HL-60 (cell line): ENCODE measurements at regions not wholly inside any gene's neighbourhood (a gene's known extent, or its start where the extent isn't known, plus 50 kb on each side); places are given as distances from the start of the nearest gene placed in this dataset.

Experiments used
- DNase-seq, 2 experiments: peaks; one replicate each; pipeline ENCODE4 v3.0.0-alpha.2; 2010 to 2020; ENCODE audit warnings: low read depth in 1 of 2, low spot score in 1 of 2
- H3K27ac ChIP-seq: fragments of 250-450 bp; sonication (Bioruptor Pico); replicated peaks from 2 replicates; pipeline ENCODE4 v1.5.1; 2020; ENCODE audit warnings: mild to moderate bottlenecking, moderate library complexity
- H3K27me3 ChIP-seq: fragments of 250-450 bp; sonication (Bioruptor Pico); 2 replicates; pipeline ENCODE4 v1.5.1; 2021; ENCODE audit warnings: mild to moderate bottlenecking, moderate library complexity; ENCODE audit not compliant: insufficient read depth, poor library complexity, severe bottlenecking
- H3K4me3 ChIP-seq: replicated peaks from 2 replicates; pipeline ENCODE4 v1.5.1; 2011; ENCODE audit warnings: mild to moderate bottlenecking, control low read depth, low read length; ENCODE audit not compliant: insufficient read depth
- GABPA ChIP-seq: IDR thresholded peaks from 2 replicates; pipeline ENCODE4 v1.6.1; 2012; ENCODE audit warnings: low read depth
- POLR2AphosphoS5 ChIP-seq: IDR thresholded peaks from 2 replicates; pipeline ENCODE4 v1.6.1; 2012; ENCODE audit warnings: low read depth
- REST ChIP-seq: IDR thresholded peaks from 2 replicates; pipeline ENCODE4 v1.6.1; 2012; ENCODE audit warnings: low read depth; ENCODE audit not compliant: insufficient replicate concordance
- SPI1 ChIP-seq: IDR thresholded peaks from 2 replicates; pipeline ENCODE4 v1.6.1; 2012; ENCODE audit warnings: low read depth, mild to moderate bottlenecking, borderline replicate concordance
- TF ChIP-seq, protein P1 (sequence below): IDR thresholded peaks from one replicate; pipeline ENCODE4 v1.5.1; 2011; ENCODE audit warnings: low read length, control low read depth, inconsistent platforms; ENCODE audit not compliant: insufficient read depth

GRCh38 chr14:39628087-39628486 lies 195.9 kb upstream of the FBXO33 start:
- H3K27me3 ChIP-seq = no peaks in the 10 kb centered on the region
- TF ChIP-seq SPI1 = no peak
- TF ChIP-seq GABPA = no peak
- TF ChIP-seq, protein P1, sequence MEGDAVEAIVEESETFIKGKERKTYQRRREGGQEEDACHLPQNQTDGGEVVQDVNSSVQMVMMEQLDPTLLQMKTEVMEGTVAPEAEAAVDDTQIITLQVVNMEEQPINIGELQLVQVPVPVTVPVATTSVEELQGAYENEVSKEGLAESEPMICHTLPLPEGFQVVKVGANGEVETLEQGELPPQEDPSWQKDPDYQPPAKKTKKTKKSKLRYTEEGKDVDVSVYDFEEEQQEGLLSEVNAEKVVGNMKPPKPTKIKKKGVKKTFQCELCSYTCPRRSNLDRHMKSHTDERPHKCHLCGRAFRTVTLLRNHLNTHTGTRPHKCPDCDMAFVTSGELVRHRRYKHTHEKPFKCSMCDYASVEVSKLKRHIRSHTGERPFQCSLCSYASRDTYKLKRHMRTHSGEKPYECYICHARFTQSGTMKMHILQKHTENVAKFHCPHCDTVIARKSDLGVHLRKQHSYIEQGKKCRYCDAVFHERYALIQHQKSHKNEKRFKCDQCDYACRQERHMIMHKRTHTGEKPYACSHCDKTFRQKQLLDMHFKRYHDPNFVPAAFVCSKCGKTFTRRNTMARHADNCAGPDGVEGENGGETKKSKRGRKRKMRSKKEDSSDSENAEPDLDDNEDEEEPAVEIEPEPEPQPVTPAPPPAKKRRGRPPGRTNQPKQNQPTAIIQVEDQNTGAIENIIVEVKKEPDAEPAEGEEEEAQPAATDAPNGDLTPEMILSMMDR = no peak
- no peak for TF ChIP-seq REST
- no peak for TF ChIP-seq POLR2AphosphoS5
- no peak overlapping the region for H3K4me3 ChIP-seq
- no peak overlapping the region for H3K27ac ChIP-seq
- DNase-seq = no peak

GRCh38 chr14:39626589-39627576 lies 194.7 kb upstream of the FBXO33 start:
- H3K4me3 ChIP-seq = no peak overlapping the region
- H3K27me3 ChIP-seq = no peaks in the 10 kb centered on the region
- H3K27ac ChIP-seq = no peak overlapping the region
- TF ChIP-seq REST (no peak), POLR2AphosphoS5 (no peak), SPI1 (no peak), GABPA (no peak)
- TF ChIP-seq, protein P1 = no peak
- DNase-seq = no peak

- Histone ChIP-seq H3K27me3 (no peaks in the 10 kb centered on the region), H3K27ac (no peak overlapping the region), H3K4me3 (no peak overlapping the region)
- TF ChIP-seq REST = no peak
- no peak for TF ChIP-seq GABPA
- no peak for TF ChIP-seq SPI1
- no peak for TF ChIP-seq POLR2AphosphoS5
- TF ChIP-seq, protein P1 = no peak
- no peak for DNase-seq
Observed at GRCh38 chr14:39621678-39622077, 189.4 kb upstream of the FBXO33 start.
